D721Med (cell line): ENCODE measurements at regions not wholly inside any gene's neighbourhood (a gene's known extent, or its start where the extent isn't known, plus 50 kb on each side); places are given as distances from the start of the nearest gene placed in this dataset.
A peak's percentile ranks its signal among the peaks of the same experiment; 100 is the strongest.
"Not testable (repeated sequence)": the region's sequence is repeated elsewhere in the genome, so short reads cannot be mapped to it uniquely, and the experiment has no call there.

Source experiments
- DNase-seq: peaks from one replicate; pipeline ENCODE4 v3.0.0; 2011; ENCODE audit warnings: low spot score; ENCODE audit not compliant: insufficient read length
- FAIRE-seq: peaks from 2 replicates; lab custom pipeline; 2011; peaks lifted over from hg19 to GRCh38; lab: Jason Lieb, UNC
- CTCF ChIP-seq: IDR thresholded peaks from 2 replicates; pipeline ENCODE4 v1.5.1; 2012; ENCODE audit warnings: mild to moderate bottlenecking, control low read depth; ENCODE audit not compliant: insufficient read depth; ENCODE audit errors: missing control alignments

- FAIRE-seq (no peak), DNase-seq (no peak)
- TF ChIP-seq CTCF, result no peak
These were observed 98.8 kb upstream of the DPH5 start for GRCh38 chr1:101124405-101124804.

GRCh38 chr1:101123904-101124303 lies 98.3 kb upstream of the DPH5 start:
- DNase-seq, FAIRE-seq: not testable (repeated sequence)

GRCh38 chr1:101122452-101123166 lies 97.0 kb upstream of the DPH5 start:
- FAIRE-seq (no peak), DNase-seq (no peak)
- no peak for TF ChIP-seq CTCF

GRCh38 chr1:101121975-101122374 lies 96.4 kb upstream of the DPH5 start:
- FAIRE-seq, result peak; percentile 74
- TF ChIP-seq CTCF, result no peak
- no peak for DNase-seq

- FAIRE-seq, result no peak
- no peak for TF ChIP-seq CTCF
- DNase-seq, result no peak
These were observed 95.9 kb upstream of the DPH5 start for GRCh38 chr1:101121504-101121903.

GRCh38 chr1:101120868-101121267 lies 95.3 kb upstream of the DPH5 start:
- FAIRE-seq (peak; percentile 63), DNase-seq (no peak)
- no peak for TF ChIP-seq CTCF

- FAIRE-seq (no peak), DNase-seq (no peak)
- no peak for TF ChIP-seq CTCF
These were observed 93.7 kb upstream of the DPH5 start for GRCh38 chr1:101119289-101119688.
